ENCODE measurements at regions not wholly inside any gene's neighbourhood (a gene's known extent, or its start where the extent isn't known, plus 50 kb on each side); places are given as distances from the start of the nearest gene placed in this dataset.

GRCh38 chr20:22282696-22283095 is 301.7 kb downstream of the FOXA2 start:
- DNase-seq = no peak
- intact Hi-C loops (cut with DNase I) = no loop called here
- Histone ChIP-seq H3K4me3 (no peak overlapping the region), H3K27me3 (no peaks in the 10 kb centered on the region), H3K4me1 (peaks cover 0 to under 1% (median 0%) of the 10 kb centered on the region in 3 donors), H3K9me3 (no peaks in the 10 kb centered on the region), H3K27ac (no peak overlapping the region), H3K36me3 (no peaks in the 10 kb centered on the region)
- no peak for TF ChIP-seq POLR2A (IDR thresholded peaks at IDR 0.05)
- TF ChIP-seq, protein P1, sequence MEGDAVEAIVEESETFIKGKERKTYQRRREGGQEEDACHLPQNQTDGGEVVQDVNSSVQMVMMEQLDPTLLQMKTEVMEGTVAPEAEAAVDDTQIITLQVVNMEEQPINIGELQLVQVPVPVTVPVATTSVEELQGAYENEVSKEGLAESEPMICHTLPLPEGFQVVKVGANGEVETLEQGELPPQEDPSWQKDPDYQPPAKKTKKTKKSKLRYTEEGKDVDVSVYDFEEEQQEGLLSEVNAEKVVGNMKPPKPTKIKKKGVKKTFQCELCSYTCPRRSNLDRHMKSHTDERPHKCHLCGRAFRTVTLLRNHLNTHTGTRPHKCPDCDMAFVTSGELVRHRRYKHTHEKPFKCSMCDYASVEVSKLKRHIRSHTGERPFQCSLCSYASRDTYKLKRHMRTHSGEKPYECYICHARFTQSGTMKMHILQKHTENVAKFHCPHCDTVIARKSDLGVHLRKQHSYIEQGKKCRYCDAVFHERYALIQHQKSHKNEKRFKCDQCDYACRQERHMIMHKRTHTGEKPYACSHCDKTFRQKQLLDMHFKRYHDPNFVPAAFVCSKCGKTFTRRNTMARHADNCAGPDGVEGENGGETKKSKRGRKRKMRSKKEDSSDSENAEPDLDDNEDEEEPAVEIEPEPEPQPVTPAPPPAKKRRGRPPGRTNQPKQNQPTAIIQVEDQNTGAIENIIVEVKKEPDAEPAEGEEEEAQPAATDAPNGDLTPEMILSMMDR (IDR thresholded peaks at IDR 0.05) = no peak
- WGBS, 2 donors = 86 to 90% methylated on average over 2 to 3 of the region's 3 CpGs

DNA sequence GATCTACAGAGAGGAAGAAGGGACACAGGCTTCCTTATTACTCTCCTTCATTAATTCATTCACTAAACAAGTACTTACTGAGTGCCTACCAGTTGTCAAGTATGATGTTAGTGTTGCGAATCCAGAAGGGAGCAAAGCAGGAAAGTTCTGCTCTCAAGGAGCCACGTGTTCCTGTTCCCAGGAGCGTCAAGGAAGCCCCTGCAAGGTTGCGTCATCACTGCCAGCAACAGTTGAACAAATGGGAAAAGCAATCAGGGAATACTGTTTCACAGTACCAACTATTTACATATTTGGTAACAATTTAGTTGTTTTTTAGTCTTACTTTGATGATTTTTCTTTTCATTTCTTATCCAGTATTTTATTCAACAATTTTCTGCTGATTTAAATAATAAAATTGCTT is 310.0 kb downstream of the FOXA2 start:
- Histone ChIP-seq H3K27me3 (no peaks in the 10 kb centered on the region), H3K27ac (no peak overlapping the region), H3K4me3 (no peak overlapping the region), H3K4me1 (no peaks in the 10 kb centered on the region), H3K36me3 (no peaks in the 10 kb centered on the region), H3K9me3 (no peaks in the 10 kb centered on the region)
- DNase-seq = no peak
- 68 to 80% methylated on average over 4 of the region's 4 CpGs for WGBS, 2 donors
- intact Hi-C loops (cut with DNase I) = no loop called here
- TF ChIP-seq POLR2A (IDR thresholded peaks at IDR 0.05) = no peak
- TF ChIP-seq, protein P1 (IDR thresholded peaks at IDR 0.05) = no peak

- no peak for TF ChIP-seq POLR2A (IDR thresholded peaks at IDR 0.05)
- TF ChIP-seq, protein P1 (IDR thresholded peaks at IDR 0.05) = no peak
- WGBS, 2 donors = 83 to 85% methylated on average over 2 of the region's 2 CpGs
- H3K36me3 ChIP-seq = no peaks in the 10 kb centered on the region
These were observed 315.7 kb downstream of the FOXA2 start for GRCh38 chr20:22268675-22269074.

GRCh38 chr20:22264917-22265316 is 319.5 kb downstream of the FOXA2 start:
- Histone ChIP-seq H3K9me3 (no peaks in the 10 kb centered on the region), H3K27ac (no peak overlapping the region), H3K4me1 (no peaks in the 10 kb centered on the region), H3K27me3 (no peaks in the 10 kb centered on the region), H3K4me3 (no peak overlapping the region), H3K36me3 (no peaks in the 10 kb centered on the region)
- DNase-seq = no peak
- intact Hi-C loops (cut with DNase I) = no loop called here
- whole genome bisulfite sequencing, 2 donors = 57 to 60% methylated on average over 4 of the region's 4 CpGs
- TF ChIP-seq POLR2A (IDR thresholded peaks at IDR 0.05) = no peak
- TF ChIP-seq, protein P1 (IDR thresholded peaks at IDR 0.05) = no peak

More at GRCh38 chr20:22268675-22269074, 315.7 kb downstream of the FOXA2 start:
- DNase-seq = no peak
- intact Hi-C loops (cut with DNase I) = no loop called here
- Histone ChIP-seq H3K9me3 (no peaks in the 10 kb centered on the region), H3K4me3 (no peak overlapping the region), H3K27me3 (no peaks in the 10 kb centered on the region), H3K4me1 (no peaks in the 10 kb centered on the region), H3K27ac (no peak overlapping the region)

- no peak for DNase-seq
- Histone ChIP-seq H3K9me3 (no peaks in the 10 kb centered on the region), H3K27ac (no peak overlapping the region), H3K4me1 (no peaks in the 10 kb centered on the region), H3K27me3 (no peaks in the 10 kb centered on the region), H3K4me3 (no peak overlapping the region), H3K36me3 (no peaks in the 10 kb centered on the region)
- WGBS, 2 donors = 7 to 64% methylated on average over 1 of the region's 1 CpG
- intact Hi-C loops (cut with DNase I) = no loop called here
- TF ChIP-seq, protein P1 (IDR thresholded peaks at IDR 0.05) = no peak
- no peak for TF ChIP-seq POLR2A (IDR thresholded peaks at IDR 0.05)
These were observed 323.9 kb downstream of the FOXA2 start for GRCh38 chr20:22260506-22260905.
